NCI-H1694 treated with DMSO at 0.1 percent for 48 hours (cell line): ENCODE measurements at regions not wholly inside any gene's neighbourhood (a gene's known extent, or its start where the extent isn't known, plus 50 kb on each side); places are given as distances from the start of the nearest gene placed in this dataset.
"Not testable (repeated sequence)": the region's sequence is repeated elsewhere in the genome, so short reads cannot be mapped to it uniquely, and the experiment has no call there.

Experiments used
- DNase-seq: peaks from one replicate; lab custom pipeline; 2025; lab: John Stamatoyannopoulos, UW

- DNase-seq = no peak
Measured at GRCh38 chr4:85106166-85106565, 139.7 kb upstream of the WDFY3 start.

DNA sequence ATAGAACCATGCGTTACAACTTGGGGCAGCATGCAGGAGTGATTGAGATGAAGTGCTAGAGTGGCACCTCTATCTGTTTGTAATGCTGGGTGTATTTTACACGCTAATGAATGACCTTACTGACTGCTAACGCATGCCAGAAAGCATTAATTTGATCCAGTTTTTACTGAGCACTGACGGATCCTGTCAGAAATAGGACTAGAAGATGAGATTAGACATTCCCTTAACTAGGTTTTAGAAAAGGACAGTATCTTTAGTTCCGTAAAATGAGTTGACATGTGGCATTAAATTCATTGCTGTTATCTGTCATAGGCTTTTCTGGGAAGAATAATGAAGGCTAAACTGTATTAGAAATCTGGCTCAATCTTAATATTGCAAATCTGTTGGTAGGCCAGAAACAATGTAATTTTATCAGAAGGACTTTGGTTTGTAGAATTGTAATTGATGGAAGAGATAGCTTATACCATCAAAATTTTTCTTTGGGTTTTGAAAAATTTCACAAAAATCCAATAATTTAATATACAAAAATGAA, 140.4 kb upstream of the WDFY3 start:
- DNase-seq = no peak

DNA sequence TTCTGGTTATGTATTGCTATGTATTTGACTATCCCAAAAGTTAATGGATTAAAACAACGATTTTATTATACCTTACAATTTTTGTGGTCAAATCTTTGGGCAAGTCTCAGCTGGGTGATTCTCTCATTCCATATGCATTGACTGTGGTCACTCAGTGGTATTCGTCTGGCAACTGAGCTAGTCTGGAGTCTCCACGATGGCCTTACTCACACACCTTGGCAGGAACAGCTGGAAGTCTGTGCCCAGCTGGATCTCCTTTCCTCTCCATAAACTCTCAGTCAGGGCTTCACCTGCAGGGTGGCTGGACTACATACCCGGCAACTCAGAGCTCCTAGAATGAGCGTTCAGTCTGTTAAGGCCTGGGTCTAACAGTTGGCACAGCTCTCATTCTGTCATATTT, 141.1 kb upstream of the WDFY3 start:
- DNase-seq = no peak

DNA sequence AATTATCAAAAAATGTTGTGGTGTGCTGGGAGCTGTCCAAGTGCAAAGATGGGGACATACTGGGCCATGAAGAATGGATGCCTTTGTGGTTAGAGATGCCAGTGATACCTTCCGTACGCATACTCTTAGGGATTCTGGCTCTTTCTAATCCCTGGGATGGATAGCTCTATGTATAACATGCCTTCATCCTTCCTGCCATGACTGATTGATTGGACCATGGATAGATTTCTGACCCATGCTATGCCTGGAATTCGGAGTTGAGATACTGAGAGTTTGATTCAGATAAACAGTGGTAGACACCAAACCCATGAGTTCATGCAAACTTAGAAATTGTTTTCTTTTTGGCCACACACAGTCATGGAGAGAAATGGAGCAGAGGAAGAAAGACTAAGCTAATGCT, 147.2 kb upstream of the WDFY3 start:
- no peak for DNase-seq

- no peak for DNase-seq
Measured at GRCh38 chr4:85114526-85114925, 148.0 kb upstream of the WDFY3 start.

GRCh38 chr4:85116008-85116407, 149.5 kb upstream of the WDFY3 start:
- DNase-seq = no peak

DNA sequence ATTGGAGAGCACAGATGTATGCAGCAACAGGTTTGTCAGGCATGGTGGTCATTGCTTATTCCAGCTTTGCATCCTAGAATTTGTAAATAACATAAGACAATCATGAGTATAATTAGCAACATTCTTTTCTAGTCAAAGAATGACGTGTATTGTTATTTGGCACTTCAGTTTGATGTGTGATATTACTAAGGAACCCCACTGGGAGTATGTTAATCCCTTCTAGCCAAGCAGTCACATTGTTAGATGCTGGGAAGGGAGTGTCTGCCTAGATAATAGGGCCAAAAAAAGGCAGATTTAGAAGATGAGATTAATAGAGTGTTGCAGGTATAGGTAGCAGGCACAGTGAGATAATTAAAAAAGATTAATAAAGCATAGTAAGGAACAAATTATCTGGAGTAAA, 159.2 kb upstream of the WDFY3 start:
- DNase-seq = no peak

- DNase-seq = peak; percentile 0
Measured at GRCh38 chr4:85126991-85127591, 160.6 kb upstream of the WDFY3 start.

DNA sequence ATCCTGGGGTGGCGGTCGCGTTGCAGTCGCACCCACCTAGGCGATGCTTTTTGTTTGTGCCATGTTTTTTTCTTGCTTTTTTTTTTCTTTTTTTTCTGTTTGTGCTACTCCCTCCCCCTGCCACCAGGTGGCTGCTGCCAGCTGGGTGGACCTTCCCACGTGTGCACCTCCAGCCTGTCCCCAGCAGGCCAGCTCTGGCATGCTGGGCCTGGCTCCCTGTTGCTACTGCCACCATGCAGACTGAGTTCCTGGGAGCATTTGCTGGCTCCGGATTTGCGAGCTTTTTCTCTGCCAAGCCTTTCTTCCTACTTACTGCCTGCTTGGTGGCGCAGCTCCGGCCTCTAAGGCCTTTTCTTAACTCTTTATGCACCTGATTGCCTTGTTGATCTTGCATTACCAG, 161.2 kb upstream of the WDFY3 start:
- no peak for DNase-seq

DNA sequence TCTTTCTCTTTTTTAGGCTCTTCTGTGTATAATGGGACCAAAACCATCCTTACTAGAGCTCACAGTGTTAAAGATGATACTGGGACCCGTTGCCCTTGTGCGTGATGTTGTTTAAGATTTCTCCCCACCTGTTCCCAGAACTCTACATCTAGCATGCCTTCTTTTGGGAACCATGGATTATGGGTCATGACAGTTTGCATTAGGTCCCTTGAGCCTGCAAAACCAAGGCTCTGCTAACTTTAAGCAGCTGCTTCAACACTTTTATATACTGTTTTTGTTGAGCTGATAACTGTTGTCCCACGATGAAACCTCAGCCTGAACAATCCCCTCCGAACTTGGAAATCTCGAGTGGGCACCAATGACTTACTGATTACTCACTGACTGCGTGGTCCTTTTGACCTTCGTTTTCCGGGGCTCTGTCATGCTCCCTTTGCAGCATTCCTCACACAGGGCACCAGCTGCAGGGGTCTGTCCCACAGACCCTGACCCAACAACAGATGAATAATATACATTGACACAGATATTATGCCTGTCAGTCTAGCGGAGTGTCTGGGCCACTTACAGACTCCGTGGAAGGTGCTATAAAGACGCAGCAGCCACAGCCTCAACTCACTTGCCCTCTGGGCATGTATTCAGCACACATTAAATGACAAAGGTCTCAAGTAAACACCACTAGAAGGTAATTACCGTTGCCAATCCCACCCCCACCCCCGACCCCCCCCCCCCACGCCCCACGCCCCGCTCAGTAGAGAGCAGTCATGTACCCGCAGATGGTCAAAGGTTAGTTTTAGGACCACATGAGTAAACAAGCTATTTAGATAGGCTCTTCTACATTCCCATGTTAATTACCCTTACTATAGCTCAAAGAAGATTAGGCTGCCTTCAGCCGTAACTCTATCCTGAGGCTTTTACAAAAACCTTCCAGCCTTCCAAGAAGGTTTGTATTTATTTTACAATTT, 162.0 kb upstream of the WDFY3 start:
- no peak for DNase-seq

DNA sequence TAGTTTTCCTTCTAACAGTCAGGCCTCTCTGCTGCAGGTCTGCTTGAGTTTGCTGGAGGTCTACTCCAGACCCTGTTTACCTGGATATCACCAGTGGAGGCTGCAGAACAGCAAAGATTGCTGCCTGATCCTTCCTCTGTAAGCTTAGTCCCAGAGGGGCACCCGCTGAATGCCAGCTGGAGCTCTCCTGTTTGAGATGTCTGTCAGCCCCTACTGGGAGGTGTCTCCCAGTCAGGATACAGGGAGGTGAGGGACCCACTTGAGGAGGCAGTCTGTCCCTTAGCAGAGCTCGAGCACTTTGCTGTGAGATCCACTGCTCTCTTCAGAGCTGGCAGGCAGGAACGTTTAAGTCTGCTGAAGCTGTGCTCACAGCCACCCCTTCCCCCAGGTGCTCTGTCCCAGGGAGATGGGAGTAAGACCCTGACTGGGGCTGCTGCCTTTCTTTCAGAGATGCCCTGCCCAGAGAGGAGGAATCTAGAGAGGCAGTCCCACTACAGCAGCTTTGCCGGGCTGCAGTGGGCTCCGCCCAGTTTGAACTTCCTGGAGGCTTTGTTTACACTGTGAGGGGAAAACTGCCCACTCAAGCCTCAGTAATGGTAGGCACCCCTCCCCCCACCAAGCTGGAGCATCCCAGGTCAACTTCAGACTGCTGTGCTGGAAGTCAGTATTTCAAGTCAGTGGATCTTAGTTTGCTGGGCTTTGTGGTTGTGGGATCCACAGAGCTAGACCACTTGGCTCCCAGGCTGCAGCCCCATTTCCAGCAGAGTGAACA, 163.1 kb upstream of the WDFY3 start:
- not testable (repeated sequence) for DNase-seq

DNA sequence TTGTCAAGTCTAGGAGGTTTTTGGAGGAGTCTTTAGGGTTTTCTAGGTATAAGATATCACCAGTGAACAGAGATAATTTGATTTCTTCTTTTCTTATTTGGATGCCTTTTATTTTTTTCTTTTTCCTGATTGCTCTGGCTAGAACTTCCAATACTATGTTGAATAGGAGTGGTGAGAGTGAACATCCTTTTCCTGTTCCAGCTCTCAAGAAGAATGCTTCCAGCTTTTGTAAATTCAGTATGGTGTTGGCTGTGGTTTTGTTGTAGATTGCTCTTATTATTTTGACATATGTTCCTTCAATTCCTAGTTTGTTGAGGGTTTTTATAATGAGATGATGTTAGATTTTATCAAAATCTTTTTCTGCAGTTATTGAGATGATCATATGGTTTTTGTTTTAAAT, 165.6 kb upstream of the WDFY3 start:
- DNase-seq = no peak

DNA sequence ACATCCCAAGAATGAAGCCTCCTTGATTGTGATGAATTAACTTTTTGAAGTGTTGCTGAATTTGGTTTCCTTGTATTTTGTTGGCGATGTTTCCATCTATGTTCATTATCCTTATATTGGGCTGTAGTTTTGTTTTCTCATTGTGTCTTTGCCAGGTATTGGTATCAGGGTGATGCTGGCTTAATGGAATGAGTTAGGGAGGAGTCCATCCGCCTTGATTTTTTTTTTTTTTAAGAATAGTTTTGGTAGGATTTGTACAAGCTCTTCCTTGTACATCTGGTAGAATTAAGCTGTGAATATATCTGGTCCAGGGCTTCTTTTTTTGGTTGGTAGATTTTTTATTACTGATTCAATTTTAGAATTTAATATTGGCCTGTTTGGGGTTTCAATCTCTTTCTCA, 166.1 kb upstream of the WDFY3 start:
- no peak for DNase-seq

DNA sequence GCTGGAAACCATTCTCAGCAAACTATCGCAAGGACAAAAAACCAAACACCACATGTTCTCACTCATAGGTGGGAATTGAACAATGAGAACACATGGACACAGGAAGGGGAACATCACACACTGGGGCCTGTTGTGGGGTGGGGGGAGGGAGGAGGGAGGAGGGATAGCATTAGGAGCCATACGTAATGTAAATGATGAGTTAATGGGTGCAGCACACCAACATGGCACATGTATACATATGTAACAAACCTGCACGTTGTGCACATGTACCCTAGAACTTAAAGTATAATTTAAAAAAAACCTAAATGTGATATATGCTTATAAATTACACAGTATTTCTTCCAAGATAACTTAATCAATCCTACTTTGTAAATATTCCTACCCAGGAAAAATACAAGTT, 173.3 kb upstream of the WDFY3 start:
- DNase-seq = not testable (repeated sequence)

DNA sequence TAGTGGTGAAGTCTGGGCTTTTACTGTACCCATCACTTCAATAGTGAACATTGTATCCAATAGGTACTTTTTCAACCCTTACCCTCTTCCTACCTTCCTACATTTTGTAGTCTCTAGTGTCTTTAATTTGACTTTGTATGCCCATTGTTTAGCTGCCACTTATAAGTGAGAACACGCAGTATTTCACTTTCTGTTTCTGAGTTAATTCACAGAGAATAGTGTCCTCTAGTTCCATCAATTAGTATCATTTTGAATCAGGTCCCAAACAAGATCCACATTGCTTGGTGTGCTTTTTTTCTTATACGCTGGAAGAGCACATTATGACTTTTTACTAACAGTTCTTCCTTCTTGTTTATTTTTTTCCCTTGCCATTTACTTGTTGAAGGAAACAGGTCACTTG, 176.0 kb upstream of the WDFY3 start:
- DNase-seq = no peak

- DNase-seq = peak; percentile 69
Measured at GRCh38 chr4:85147481-85148076, 181.1 kb upstream of the WDFY3 start.

GRCh38 chr4:85149676-85150075, 183.2 kb upstream of the WDFY3 start:
- DNase-seq = no peak

GRCh38 chr4:85151371-85151770, 184.9 kb upstream of the WDFY3 start:
- DNase-seq = no peak

DNA sequence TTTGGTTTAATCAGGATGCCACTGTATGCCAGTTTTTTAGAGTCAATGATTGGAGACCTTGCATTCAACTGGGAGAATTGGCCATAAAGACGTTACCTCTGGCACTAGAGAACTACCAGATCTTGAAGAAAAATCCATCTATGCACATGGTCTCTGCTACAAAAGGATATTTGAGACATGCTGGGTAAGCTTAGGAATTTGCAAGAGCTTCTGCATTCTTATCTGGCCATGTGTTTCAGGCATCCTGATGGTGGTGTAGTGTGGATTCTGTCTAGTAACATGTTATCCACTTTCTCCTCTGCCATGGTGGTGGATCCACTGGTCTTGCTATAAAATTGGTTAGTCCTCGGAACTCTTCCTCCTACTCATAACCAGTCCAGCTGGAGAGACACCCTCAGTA, 185.3 kb upstream of the WDFY3 start:
- DNase-seq = no peak

GRCh38 chr4:85152480-85152879, 186.0 kb upstream of the WDFY3 start:
- DNase-seq = no peak

GRCh38 chr4:85153221-85153620, 186.7 kb upstream of the WDFY3 start:
- DNase-seq = no peak

- DNase-seq = no peak
Measured at GRCh38 chr4:85154591-85154990, 188.1 kb upstream of the WDFY3 start.
